PFSK-1 (cell line): ENCODE measurements at regions not wholly inside any gene's neighbourhood (a gene's known extent, or its start where the extent isn't known, plus 50 kb on each side); places are given as distances from the start of the nearest gene placed in this dataset.

Experiments used
- FOXP2 ChIP-seq: optimal IDR thresholded peaks from 2 replicates; pipeline ENCODE3; 2011; ENCODE audit warnings: borderline replicate concordance, control low read depth, inconsistent platforms; ENCODE audit not compliant: insufficient read depth; ENCODE audit errors: extremely low read length, extremely low read depth
- POLR2AphosphoS5 ChIP-seq: IDR thresholded peaks from 2 replicates; pipeline ENCODE4 v1.6.1; 2012; ENCODE audit warnings: low read depth, mild to moderate bottlenecking, control low read depth, low read length, moderate library complexity
- SIN3A ChIP-seq: IDR thresholded peaks from 2 replicates; pipeline ENCODE4 v1.6.1; 2012; ENCODE audit warnings: mild to moderate bottlenecking, low read length, moderate library complexity, borderline replicate concordance; ENCODE audit not compliant: insufficient read depth
- TAF1 ChIP-seq: IDR thresholded peaks from 2 replicates; pipeline ENCODE4 v1.6.1; 2012; ENCODE audit warnings: low read length, control low read depth, borderline replicate concordance; ENCODE audit not compliant: insufficient read depth
- TF ChIP-seq, protein P1 (sequence below), 2 experiments: IDR thresholded peaks; 2 replicates each; pipeline versions ENCODE4 v1.6.1 to v1.8.0; 2011 to 2012; ENCODE audit warnings: low read depth in 2 of 2, low read length in 2 of 2, control low read depth in 1 of 2, inconsistent platforms in 1 of 2, mild to moderate bottlenecking in 1 of 2, moderate library complexity in 1 of 2; ENCODE audit not compliant: insufficient read depth in 1 of 2

DNA sequence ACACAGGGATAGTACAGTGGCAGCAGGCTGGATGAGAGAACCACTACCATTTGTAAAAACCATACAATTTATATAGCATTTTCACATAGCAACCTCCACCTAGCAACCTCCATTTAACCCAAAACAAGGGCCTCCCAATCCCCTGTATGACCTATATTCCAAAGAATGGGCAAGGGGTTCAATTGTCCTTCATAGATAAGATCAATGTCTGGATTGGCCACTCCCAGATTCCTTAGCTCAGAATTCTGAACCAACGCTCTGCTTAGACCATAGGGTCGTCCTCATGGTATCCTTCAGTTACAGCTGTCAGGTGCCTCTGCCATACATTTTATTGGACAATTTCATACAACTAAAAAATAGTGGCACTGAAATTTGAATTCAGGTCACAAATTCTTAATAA is 166.2 kb downstream of the KCTD12 start:
- TF ChIP-seq, protein P1, sequence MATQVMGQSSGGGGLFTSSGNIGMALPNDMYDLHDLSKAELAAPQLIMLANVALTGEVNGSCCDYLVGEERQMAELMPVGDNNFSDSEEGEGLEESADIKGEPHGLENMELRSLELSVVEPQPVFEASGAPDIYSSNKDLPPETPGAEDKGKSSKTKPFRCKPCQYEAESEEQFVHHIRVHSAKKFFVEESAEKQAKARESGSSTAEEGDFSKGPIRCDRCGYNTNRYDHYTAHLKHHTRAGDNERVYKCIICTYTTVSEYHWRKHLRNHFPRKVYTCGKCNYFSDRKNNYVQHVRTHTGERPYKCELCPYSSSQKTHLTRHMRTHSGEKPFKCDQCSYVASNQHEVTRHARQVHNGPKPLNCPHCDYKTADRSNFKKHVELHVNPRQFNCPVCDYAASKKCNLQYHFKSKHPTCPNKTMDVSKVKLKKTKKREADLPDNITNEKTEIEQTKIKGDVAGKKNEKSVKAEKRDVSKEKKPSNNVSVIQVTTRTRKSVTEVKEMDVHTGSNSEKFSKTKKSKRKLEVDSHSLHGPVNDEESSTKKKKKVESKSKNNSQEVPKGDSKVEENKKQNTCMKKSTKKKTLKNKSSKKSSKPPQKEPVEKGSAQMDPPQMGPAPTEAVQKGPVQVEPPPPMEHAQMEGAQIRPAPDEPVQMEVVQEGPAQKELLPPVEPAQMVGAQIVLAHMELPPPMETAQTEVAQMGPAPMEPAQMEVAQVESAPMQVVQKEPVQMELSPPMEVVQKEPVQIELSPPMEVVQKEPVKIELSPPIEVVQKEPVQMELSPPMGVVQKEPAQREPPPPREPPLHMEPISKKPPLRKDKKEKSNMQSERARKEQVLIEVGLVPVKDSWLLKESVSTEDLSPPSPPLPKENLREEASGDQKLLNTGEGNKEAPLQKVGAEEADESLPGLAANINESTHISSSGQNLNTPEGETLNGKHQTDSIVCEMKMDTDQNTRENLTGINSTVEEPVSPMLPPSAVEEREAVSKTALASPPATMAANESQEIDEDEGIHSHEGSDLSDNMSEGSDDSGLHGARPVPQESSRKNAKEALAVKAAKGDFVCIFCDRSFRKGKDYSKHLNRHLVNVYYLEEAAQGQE (IDR thresholded peaks at IDR 0.05; ENCODE audit: insufficient read depth in 1 of 2, low read depth in 2 of 2, low read length in 2 of 2): no peak
- TF ChIP-seq SIN3A: no peak
- TF ChIP-seq TAF1: no peak
- TF ChIP-seq POLR2AphosphoS5: no peak
- TF ChIP-seq FOXP2: no peak

DNA sequence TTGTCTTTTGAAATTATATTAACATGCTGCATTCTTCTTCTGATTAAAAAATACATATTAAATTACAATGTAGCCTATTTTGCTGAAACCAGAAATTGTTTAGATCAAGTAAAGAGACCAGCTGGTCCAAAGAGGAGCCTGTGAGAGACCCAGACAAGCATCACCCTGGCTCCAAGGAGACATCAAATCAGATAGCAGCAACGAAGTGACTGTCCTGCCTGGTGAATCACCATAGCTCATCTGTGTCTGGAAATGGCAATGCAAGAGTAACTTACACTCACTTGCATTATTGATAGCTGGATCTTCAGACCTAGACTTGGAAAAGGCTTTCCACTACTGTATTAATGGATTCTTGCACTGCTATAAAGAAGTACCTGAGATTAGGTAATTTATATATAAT is 169.1 kb downstream of the KCTD12 start:
- no peak for TF ChIP-seq TAF1
- TF ChIP-seq FOXP2: no peak
- no peak for TF ChIP-seq SIN3A
- no peak for TF ChIP-seq POLR2AphosphoS5
- TF ChIP-seq, protein P1 (IDR thresholded peaks at IDR 0.05; ENCODE audit: insufficient read depth in 1 of 2, low read depth in 2 of 2, low read length in 2 of 2): no peak

DNA sequence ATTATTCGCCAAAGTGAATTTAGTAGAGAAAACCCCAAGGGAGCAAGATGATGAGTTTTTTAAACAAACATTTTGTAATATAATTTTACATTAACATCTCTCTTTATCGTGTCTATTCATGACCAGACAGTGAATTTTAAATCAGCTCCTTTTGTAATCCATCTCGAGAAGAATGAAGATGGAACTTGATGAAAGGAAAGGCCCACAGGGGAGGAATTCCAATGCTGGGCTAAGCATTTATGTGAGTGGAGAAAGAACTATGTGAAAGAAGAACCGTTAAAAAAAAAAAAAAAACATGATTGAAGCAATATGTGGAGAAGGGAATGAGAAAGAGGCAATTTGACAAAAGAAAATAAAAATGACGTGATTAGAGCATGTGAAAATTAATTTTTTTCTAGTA is 170.6 kb downstream of the KCTD12 start:
- TF ChIP-seq POLR2AphosphoS5 (no peak), TAF1 (no peak), SIN3A (no peak), FOXP2 (no peak)
- TF ChIP-seq, protein P1 (IDR thresholded peaks at IDR 0.05; ENCODE audit: insufficient read depth in 1 of 2, low read depth in 2 of 2, low read length in 2 of 2): no peak

DNA sequence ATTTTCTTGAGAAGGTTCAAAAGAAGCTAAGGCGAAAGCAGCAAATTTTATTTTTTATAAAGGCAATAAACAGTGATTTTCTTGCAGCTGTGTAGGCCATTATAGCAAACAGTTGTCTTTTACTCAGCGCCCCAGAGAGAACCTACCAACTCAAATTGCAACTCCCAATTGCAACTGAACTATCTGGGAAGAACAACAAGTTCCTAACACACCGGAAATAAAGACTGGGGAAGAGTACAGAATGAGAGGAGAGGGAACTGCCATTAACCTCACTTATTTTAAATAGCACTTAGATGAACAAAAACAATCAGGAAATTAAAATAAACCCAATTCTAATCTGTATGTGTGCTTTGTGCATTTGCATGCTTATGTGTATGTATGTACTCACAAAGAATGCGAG is 171.1 kb downstream of the KCTD12 start:
- TF ChIP-seq TAF1 (no peak), SIN3A (no peak), POLR2AphosphoS5 (no peak), FOXP2 (no peak)
- TF ChIP-seq, protein P1 (IDR thresholded peaks at IDR 0.05; ENCODE audit: insufficient read depth in 1 of 2, low read depth in 2 of 2, low read length in 2 of 2): no peak

GRCh38 chr13:76713280-76713679 is 172.9 kb downstream of the KCTD12 start:
- TF ChIP-seq, protein P1 (IDR thresholded peaks at IDR 0.05; ENCODE audit: insufficient read depth in 1 of 2, low read depth in 2 of 2, low read length in 2 of 2): no peak
- no peak for TF ChIP-seq TAF1
- no peak for TF ChIP-seq FOXP2
- no peak for TF ChIP-seq SIN3A
- no peak for TF ChIP-seq POLR2AphosphoS5
